GM19468 (cell line): ENCODE measurements at regions not wholly inside any gene's neighbourhood (a gene's known extent, or its start where the extent isn't known, plus 50 kb on each side); places are given as distances from the start of the nearest gene placed in this dataset.
"Not testable (repeated sequence)": the region's sequence is repeated elsewhere in the genome, so short reads cannot be mapped to it uniquely, and the experiment has no call there.

Source experiments
- ATAC-seq: cut with Tn5 transposase; IDR thresholded peaks from one replicate; pipeline ENCODE4 v1.9.1; 2021; ENCODE audit warnings: mild to moderate bottlenecking, moderate library complexity, moderate number of reproducible peaks; ENCODE audit not compliant: unreplicated experiment; ENCODE audit errors: extremely low read depth

DNA sequence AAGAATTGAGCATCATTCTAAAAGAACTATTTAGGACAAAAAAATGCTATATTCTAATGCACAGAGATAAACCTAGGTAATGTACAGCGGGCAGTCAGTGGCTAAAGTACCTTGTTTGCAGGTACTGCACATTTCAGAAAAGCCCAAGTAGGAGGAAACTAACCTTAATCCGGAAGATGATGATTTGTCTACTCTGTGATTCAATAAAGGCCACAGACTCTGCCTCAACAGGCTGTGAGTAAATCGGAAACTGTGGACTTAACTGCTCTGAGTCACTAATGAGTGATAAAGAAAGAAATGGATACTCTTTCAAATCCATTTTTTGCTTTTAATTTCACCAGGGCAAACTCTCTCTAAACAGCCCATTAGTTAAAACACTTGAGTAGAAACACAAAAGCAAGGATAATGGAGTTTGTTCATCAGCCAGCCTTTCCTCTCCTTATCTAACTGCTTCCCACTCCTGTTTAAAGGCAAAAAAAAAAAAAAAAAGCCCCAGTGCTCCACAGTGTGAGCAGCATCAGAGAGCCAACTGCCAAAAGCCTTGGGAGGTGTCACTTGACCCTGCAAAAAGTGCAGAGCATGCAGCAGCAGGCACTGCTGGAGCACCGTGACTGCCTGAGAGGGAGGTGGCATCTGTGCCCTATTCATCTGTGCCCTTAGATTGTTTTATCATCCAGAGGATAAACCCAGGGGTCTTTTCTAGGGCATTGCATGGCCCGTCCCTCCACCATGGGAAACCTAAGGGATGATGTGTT, 187.7 kb downstream of the SATB1 start:
- ATAC-seq = no peak

DNA sequence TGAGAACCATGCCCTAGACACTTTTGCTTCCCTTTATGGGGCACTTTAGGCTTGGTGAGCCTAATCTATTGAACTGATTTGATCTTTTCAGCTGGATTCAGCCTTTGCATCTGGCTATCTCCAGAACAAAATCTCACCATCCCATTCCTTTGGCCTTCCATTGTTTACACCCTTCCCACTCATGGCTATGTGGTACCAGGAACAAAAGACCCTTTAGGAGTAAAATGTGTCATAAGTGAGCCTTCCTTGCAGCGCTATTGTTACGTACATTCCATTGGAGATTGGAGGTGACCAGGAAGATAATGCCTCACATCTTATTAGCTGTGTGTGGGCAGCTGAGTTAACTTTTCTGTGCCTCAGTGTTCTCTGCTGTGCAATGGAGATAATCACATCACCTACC, 188.4 kb downstream of the SATB1 start:
- ATAC-seq = no peak

- no peak for ATAC-seq
These were observed 190.3 kb downstream of the SATB1 start for GRCh38 chr3:18234717-18235335.

DNA sequence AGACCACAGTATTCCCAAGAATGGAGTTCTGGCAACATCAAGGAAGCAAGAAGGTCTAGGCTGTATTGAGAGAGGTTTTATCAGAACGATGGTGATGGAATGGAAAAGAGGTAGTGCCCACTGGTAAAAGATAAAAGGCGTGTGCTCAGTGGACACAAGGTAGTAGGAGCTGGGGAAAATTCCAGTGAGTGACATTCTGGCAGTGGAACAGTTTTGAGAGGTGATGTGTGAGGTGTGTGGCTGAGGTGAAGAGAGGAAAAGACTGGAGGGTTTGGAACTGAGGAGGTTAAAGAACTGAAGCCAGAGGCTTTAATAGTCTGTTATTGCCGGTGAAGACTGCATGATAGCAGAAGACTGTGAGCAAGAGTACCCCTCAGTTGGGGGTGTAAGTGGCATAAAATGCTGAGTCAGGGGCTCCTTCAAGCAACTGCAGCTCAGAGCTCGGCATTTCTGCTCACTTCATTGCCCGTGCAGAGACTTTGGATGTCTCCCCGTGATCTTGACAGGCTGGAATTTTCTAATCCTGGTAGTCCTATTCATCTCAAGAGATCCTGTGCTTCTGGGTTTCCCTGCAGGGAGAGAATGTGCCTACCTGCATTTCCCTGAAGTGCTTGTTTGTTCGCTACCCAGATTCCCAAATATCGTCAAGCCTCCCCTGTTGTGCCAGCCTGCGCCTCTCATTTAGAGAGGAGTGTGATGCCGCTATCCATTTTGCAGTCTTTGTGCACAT, 191.0 kb downstream of the SATB1 start:
- ATAC-seq = no peak

DNA sequence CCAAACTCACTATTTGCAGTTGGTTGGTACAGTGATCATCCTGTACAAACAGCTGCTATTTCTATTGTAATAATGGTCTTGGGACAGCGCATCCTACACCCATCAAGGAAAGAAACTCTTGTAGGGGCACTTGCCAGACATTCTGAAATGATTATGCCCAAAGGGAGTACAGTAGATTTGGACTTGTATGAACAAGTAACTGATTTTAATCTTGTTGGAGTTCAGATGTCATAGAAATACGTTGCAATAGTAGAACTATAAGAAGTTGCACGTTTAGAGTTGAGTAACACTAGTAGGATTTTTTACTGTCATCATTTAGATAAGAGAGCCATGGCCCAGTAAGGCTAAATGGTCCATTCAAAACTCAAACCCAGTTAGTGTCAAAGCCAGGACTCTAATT, 192.8 kb downstream of the SATB1 start:
- no peak for ATAC-seq

- ATAC-seq = no peak
These were observed 197.1 kb downstream of the SATB1 start for GRCh38 chr3:18228060-18228459.

DNA sequence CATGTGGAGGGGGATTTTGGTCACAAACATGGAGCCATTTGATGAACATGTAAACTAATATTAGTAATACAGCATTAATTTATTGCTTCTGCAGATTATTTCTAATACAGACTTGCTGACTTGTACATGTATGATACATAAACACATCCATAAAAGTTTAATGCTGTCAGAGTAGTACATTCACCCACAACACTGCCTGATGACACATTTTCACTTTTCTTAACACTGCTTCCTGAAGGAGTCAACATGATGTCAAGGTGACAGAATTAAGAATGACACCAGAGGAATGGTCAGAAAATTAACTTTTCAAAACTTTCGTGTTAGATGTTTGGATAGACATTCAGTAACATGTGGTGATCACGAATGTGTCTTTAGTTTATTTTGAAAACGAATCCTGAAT, 199.4 kb downstream of the SATB1 start:
- no peak for ATAC-seq

DNA sequence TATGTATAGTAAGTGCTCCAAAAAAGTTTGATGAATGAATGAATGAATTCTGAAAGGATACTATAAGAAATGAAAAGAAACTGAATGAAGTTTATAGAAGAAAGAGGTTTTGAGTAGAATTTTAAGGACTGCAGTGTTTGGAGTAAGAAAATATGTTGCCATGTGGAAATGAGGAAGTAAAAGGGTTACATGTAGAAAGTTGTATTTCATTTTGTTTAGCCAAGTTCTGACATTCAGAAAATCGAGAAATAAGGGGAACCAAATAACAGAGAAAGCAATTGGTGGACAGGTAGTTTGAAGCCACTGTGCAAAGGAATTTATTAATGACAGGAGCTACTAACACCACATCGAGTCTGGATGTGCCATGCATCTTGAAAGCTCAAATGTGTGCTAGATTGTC, 200.7 kb downstream of the SATB1 start:
- no peak for ATAC-seq

DNA sequence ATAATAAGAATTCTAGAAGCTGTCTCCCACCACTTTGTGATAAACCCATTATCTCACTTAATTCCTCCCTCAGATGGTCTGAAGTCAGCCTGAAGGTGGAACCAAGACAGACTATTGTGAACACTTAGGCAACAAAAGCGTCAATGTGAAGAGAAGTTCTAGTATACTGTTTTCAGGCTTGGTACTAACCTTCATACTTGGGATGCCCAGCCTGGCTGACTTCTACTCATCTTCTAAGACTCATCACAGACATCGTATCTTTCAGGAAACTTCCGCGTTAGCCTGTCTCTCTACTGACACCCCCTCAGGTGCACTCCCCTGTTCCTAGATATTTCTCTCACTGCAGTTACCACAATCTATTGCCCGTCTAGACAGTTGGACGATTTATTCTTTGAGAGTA, 201.2 kb downstream of the SATB1 start:
- peak; percentile 7 for ATAC-seq

DNA sequence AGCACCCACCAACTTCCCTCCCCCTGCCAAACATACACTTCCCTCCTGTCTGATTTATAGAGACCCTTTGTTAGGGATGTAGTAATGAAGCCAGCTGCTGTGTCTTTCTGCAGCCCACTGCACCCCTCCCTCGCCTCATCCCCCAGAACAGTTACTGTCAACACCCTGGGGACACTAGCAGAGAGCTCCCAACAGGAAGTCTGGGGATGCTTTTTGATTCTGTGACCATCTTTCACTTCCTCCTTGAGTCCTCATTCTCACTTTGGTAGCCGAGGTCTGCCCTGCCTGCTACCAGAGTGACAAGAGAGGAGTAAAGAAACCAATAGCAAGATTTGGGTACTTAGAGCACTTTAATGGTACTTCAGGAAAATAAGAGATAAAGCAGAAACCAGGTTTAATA, 201.6 kb downstream of the SATB1 start:
- peak; percentile 99 for ATAC-seq

DNA sequence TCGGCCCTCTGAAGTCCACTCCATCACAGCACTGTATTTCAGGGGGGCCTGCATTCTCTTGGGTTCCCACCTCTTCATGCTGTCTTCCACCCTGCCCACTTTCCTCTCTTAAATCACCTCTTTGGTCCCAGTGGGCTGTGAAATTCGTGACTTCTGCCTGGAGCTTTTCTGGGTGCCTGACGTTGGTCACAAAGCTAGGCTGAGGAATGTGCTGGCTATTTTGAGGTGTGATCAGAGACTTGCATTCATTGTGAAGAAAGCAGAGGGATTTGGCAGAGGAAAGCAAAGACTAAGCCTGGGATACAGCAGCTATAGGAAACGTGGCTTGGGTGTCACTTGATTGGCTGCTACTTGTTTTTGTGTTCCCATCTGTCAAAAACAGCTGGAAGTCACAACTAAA, 202.5 kb downstream of the SATB1 start:
- ATAC-seq = no peak

GRCh38 chr3:18217507-18218174, 207.5 kb downstream of the SATB1 start:
- ATAC-seq = no peak

GRCh38 chr3:18216996-18217395, 208.1 kb downstream of the SATB1 start:
- ATAC-seq = no peak

- no peak for ATAC-seq
These were observed 209.5 kb downstream of the SATB1 start for GRCh38 chr3:18215639-18216038.

DNA sequence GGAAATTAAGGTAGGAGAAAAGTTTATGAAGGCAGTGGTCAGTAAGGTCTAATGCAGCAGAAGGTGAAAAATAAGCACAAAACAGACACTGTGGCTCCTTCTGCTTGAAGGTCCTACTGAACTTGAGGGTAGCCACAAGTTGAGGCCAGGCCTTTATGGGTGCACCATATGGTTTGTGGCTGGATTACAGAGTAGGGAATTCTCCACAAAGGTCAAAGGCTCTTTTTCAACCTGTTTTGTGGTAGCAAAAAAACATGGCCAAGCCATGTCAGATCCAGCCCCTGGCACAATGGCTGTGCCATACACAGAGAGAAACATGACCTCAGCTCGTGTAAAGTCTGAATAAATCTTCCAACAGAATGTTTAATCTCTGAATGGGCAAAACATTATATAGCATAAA, 214.0 kb downstream of the SATB1 start:
- no peak for ATAC-seq

DNA sequence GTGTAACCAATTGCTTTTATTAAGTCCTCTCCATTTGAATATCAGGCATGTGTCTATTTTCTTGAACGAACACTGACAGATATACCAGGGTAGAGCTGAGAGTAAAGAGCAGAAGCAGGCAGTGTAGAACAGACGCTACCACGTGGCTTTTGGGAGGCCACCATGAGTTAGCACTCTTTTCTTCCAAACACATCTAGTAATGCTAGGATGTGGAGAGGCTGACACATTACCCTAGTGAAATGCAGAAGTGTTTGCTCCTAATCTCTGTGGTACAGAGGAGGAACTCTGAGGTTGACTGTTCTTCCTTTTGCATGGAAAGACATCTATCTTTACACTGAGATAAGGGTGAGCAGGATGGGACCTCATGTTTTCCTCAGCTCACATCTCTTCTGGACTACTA, 216.3 kb downstream of the SATB1 start:
- ATAC-seq = no peak

- ATAC-seq = no peak
These were observed 217.0 kb downstream of the SATB1 start for GRCh38 chr3:18208091-18208490.

- no peak for ATAC-seq
These were observed 217.9 kb downstream of the SATB1 start for GRCh38 chr3:18207226-18207625.

DNA sequence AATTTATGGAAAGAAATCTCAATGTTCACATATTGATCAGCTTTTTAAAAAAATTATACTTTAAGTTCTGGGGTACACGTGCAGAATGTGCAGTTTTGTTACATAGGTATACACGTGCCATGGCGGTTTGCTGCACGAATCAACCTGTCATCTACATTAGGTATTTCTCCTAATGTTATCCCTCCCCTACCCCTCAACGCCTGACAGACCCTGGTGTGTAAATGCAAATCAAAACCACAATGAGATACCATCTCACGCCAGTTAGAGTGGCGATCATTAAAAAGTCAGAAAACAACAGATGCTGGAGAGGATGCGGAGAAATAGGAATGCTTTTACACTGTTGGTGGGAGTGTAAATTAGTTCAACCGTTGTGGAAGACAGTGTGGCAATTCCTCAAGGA, 219.4 kb downstream of the SATB1 start:
- ATAC-seq = not testable (repeated sequence)

DNA sequence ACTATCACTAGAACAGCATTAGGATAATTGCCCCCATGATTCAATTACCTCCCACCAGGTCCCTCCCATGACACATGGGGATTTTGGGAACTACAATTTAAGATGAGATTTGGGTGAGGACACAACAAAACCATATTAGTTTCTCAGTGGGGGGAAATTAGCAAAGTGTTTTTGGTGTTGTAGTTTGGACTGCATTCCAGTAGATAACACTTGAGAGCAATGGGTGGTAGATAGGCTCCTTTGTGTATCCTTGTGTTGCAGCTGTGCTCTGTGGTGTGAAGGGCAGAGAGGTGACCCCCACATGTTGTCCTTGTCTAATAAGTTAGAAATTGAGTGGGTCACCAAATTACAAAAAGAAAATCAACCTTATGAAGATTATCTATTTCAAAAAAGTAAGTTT, 223.8 kb downstream of the SATB1 start:
- no peak for ATAC-seq

- no peak for ATAC-seq
These were observed 225.4 kb downstream of the SATB1 start for GRCh38 chr3:18199757-18200156.
